OCI-LY7 (cell line): ENCODE measurements at regions not wholly inside any gene's neighbourhood (a gene's known extent, or its start where the extent isn't known, plus 50 kb on each side); places are given as distances from the start of the nearest gene placed in this dataset.

Experiments
- BruUV-seq: library from RNA; stranded (reverse); fragments of 400-500 nt; replicated peaks from 2 replicates; lab custom pipeline; 2021; lab: Mats Ljungman, UMichigan
- CTCF ChIA-PET: fragments of 300-600 bp; sonication (Branson Sonifier 250); formaldehyde crosslinking; loops from one replicate; lab custom pipeline; 2022; ENCODE audit warnings: antibody characterized with exemption; ENCODE audit not compliant: unreplicated experiment; lab: Charles Lee
- POLR2A ChIA-PET: fragments of 300-600 bp; sonication (Branson Sonifier 250); formaldehyde crosslinking; loops from one replicate; lab custom pipeline; 2022; ENCODE audit warnings: antibody characterized with exemption; lab: Charles Lee
- DNase-seq: peaks from one replicate; pipeline ENCODE4 v3.0.0-alpha.2; 2015; ENCODE audit warnings: low spot score
- H2AFZ ChIP-seq: fragments of 200-600 bp; sonication (generic), shearing (Covaris generic); 2 replicates; pipeline ENCODE4 v1.6.1; 2014; ENCODE audit warnings: mild to moderate bottlenecking, antibody characterized with exemption, low read length, moderate library complexity
- H3K27ac ChIP-seq: fragments of 200-600 bp; sonication (generic); 2 replicates; pipeline ENCODE4 v1.5.1; 2014; ENCODE audit warnings: mixed run types, low read depth, mild to moderate bottlenecking, moderate library complexity, low read length, inconsistent platforms; ENCODE audit not compliant: poor library complexity, severe bottlenecking
- H3K36me3 ChIP-seq: fragments of 200-600 bp; sonication (generic); 2 replicates; pipeline ENCODE4 v1.6.1; 2014; ENCODE audit warnings: mild to moderate bottlenecking, antibody characterized with exemption, low read length, moderate library complexity, mixed read lengths; ENCODE audit not compliant: insufficient read depth
- H3K4me1 ChIP-seq: fragments of 200-600 bp; sonication (generic); 2 replicates; pipeline ENCODE4 v1.5.1; 2014; ENCODE audit warnings: mild to moderate bottlenecking, low read length; ENCODE audit not compliant: insufficient read depth, poor library complexity, severe bottlenecking
- H3K4me2 ChIP-seq: fragments of 200-600 bp; sonication (generic); 2 replicates; pipeline ENCODE4 v1.6.1; 2014; ENCODE audit warnings: mild to moderate bottlenecking, low read length
- H3K4me3 ChIP-seq: fragments of 200-600 bp; sonication (generic); 2 replicates; pipeline ENCODE4 v1.5.1; 2014; ENCODE audit warnings: mild to moderate bottlenecking, low read depth, low read length; ENCODE audit not compliant: poor library complexity, severe bottlenecking
- H3K79me2 ChIP-seq: fragments of 200-600 bp; sonication (generic); 2 replicates; pipeline ENCODE4 v1.6.1; 2016; ENCODE audit warnings: low read depth, mild to moderate bottlenecking, low read length, moderate library complexity, mixed read lengths; ENCODE audit not compliant: insufficient read depth
- H3K9me2 ChIP-seq: fragments of 200-600 bp; sonication (generic); 2 replicates; pipeline ENCODE4 v1.6.1; 2016; ENCODE audit warnings: mild to moderate bottlenecking, low read length, mixed read lengths; ENCODE audit not compliant: insufficient read depth
- H3K9me3 ChIP-seq: fragments of 200-600 bp; sonication (generic); 2 replicates; pipeline ENCODE4 v1.6.1; 2014; ENCODE audit warnings: mild to moderate bottlenecking, mixed run types, low read length, mixed read lengths
- H4K20me1 ChIP-seq: fragments of 200-600 bp; sonication (generic); 2 replicates; pipeline ENCODE4 v1.6.1; 2014; ENCODE audit warnings: mild to moderate bottlenecking, antibody characterized with exemption, low read length, moderate library complexity, mixed read lengths; ENCODE audit not compliant: insufficient read depth
- EZH2phosphoT487 ChIP-seq: fragments of 200-600 bp; sonication (generic); IDR thresholded peaks from 2 replicates; pipeline ENCODE4 v1.6.1; 2018; ENCODE audit warnings: low read depth, borderline replicate concordance, mild to moderate bottlenecking, mixed run types, antibody characterized with exemption, low read length, moderate library complexity, mixed read lengths
- intact Hi-C: fragments of 100-400 bp; cut with micrococcal nuclease; formaldehyde crosslinking; loops from one replicate; pipeline ENCODE4 v1.10.0; 2022; ENCODE audit not compliant: unreplicated experiment
- TF ChIP-seq, protein P1 (sequence below): fragments of 200-600 bp; sonication (generic); conservative IDR thresholded peaks from 2 replicates; pipeline ENCODE4 v1.5.1; 2014; ENCODE audit warnings: mild to moderate bottlenecking, antibody characterized with exemption, low read length, moderate library complexity, mixed read lengths

DNA sequence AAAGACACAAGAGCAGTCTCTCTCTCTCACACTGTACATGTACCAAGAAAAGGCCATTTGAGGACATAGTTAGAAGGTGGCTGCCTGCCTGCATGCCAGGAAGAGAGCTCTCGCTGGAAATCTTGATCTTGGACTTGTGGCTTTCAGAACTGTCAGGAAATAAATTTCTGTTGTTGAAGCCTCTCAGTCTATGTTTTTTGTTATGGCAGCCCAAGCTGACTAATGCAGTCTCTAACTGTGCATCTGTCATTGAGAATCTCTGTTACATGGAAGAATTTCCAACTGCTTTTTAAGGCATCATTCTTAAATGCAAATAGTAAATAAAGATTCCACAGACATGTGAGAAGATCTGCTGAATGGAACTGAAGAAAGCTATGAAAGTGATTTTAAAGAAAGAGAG, 198.3 kb downstream of the PCDH10 start:
- no peak overlapping the region for H2AFZ ChIP-seq
- TF ChIP-seq, protein P1, sequence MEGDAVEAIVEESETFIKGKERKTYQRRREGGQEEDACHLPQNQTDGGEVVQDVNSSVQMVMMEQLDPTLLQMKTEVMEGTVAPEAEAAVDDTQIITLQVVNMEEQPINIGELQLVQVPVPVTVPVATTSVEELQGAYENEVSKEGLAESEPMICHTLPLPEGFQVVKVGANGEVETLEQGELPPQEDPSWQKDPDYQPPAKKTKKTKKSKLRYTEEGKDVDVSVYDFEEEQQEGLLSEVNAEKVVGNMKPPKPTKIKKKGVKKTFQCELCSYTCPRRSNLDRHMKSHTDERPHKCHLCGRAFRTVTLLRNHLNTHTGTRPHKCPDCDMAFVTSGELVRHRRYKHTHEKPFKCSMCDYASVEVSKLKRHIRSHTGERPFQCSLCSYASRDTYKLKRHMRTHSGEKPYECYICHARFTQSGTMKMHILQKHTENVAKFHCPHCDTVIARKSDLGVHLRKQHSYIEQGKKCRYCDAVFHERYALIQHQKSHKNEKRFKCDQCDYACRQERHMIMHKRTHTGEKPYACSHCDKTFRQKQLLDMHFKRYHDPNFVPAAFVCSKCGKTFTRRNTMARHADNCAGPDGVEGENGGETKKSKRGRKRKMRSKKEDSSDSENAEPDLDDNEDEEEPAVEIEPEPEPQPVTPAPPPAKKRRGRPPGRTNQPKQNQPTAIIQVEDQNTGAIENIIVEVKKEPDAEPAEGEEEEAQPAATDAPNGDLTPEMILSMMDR, result no peak
- no peak for TF ChIP-seq EZH2phosphoT487

GRCh38 chr4:133324491-133324890, 175.4 kb downstream of the PCDH10 start:
- Histone ChIP-seq H3K9me2 (no peaks in the 10 kb centered on the region), H3K36me3 (no peaks in the 10 kb centered on the region), H4K20me1 (no peaks in the 10 kb centered on the region), H3K4me2 (no peak overlapping the region), H3K9me3 (no peaks in the 10 kb centered on the region), H3K79me2 (no peaks in the 10 kb centered on the region), H2AFZ (no peak overlapping the region), H3K4me1 (no peaks in the 10 kb centered on the region), H3K4me3 (no peak overlapping the region), H3K27ac (no peak overlapping the region)
- no TSS peak for BruUV-seq
- TF ChIP-seq, protein P1, result no peak
- no peak for TF ChIP-seq EZH2phosphoT487
- no peak for DNase-seq
- ChIA-PET CTCF (interaction anchor here (0.6 kb wide), 1 partner anchor 71 kb away, joined by 3 read pairs; no protein-coding TSS in a partner anchor), POLR2A (interaction anchor here (0.7 to 0.9 kb wide), 2 partner anchors 11 to 883 kb away, joined by 3 read pairs; no protein-coding TSS in a partner anchor)
- intact Hi-C loops, result no loop called here

More for the DNA sequence above, 198.3 kb downstream of the PCDH10 start:
- Histone ChIP-seq H3K27ac (no peak overlapping the region), H3K4me2 (no peak overlapping the region), H3K36me3 (no peaks in the 10 kb centered on the region), H3K4me3 (no peak overlapping the region), H3K79me2 (no peaks in the 10 kb centered on the region), H3K4me1 (no peaks in the 10 kb centered on the region), H3K9me2 (no peaks in the 10 kb centered on the region), H4K20me1 (no peaks in the 10 kb centered on the region), H3K9me3 (0 out of 2 replicates have a peak, but pooled peaks cover 4% of the 10 kb centered on the region)
- DNase-seq, result no peak
- BruUV-seq, result no TSS peak
- ChIA-PET CTCF (no interaction called here), POLR2A (no interaction called here)
- intact Hi-C loops, result no loop called here

- no peak overlapping the region for H2AFZ ChIP-seq
- no peaks in the 10 kb centered on the region for H3K9me3 ChIP-seq
- no peak overlapping the region for H3K4me3 ChIP-seq
- no peak for DNase-seq
- no peak overlapping the region for H3K4me2 ChIP-seq
- POLR2A ChIA-PET, result no interaction called here
- BruUV-seq, result no TSS peak
- no peaks in the 10 kb centered on the region for H3K4me1 ChIP-seq
- no peaks in the 10 kb centered on the region for H4K20me1 ChIP-seq
- intact Hi-C loops, result no loop called here
- CTCF ChIA-PET, result no interaction called here
- H3K79me2 ChIP-seq, result no peaks in the 10 kb centered on the region
- H3K9me2 ChIP-seq, result no peaks in the 10 kb centered on the region
- H3K36me3 ChIP-seq, result no peaks in the 10 kb centered on the region
- TF ChIP-seq EZH2phosphoT487, result no peak
- TF ChIP-seq, protein P1, result no peak
- H3K27ac ChIP-seq, result no peak overlapping the region
These were observed 174.6 kb downstream of the PCDH10 start for GRCh38 chr4:133323670-133324069.
